ENCODE measurements at regions not wholly inside any gene's neighbourhood (a gene's known extent, or its start where the extent isn't known, plus 50 kb on each side); places are given as distances from the start of the nearest gene placed in this dataset.
"Not testable (repeated sequence)": the region's sequence is repeated elsewhere in the genome, so short reads cannot be mapped to it uniquely, and the experiment has no call there.

GRCh38 chr1:115522386-115522785 lies 119.4 kb upstream of the VANGL1 start (continued):
- no peak for TF ChIP-seq ZNF585B (tag by site-specific recombination; IDR thresholded peaks at IDR 0.05)
- TF ChIP-seq FEZF1 (tag by site-specific recombination; IDR thresholded peaks at IDR 0.05): no peak

- no peaks in the 10 kb centered on the region for H3K9me3 ChIP-seq (ENCODE audit: control insufficient read depth, insufficient read depth, low read depth, low read length)
- POLR2A ChIA-PET: no interaction called here
- no peak overlapping the region for H3K4me3 ChIP-seq (ENCODE audit: low read depth, low read length)
- no peaks in the 10 kb centered on the region for H3K4me1 ChIP-seq (ENCODE audit: control insufficient read depth, insufficient read depth, low read length)
- no peak for TF ChIP-seq CTCF (tag by site-specific recombination; IDR thresholded peaks at IDR 0.05)
- TF ChIP-seq ZBTB11 (tag by site-specific recombination; conservative IDR thresholded peaks at IDR 0.05; ENCODE audit: low read depth): no peak
- TF ChIP-seq ZNF510 (tag by site-specific recombination; IDR thresholded peaks at IDR 0.05; ENCODE audit: insufficient replicate concordance): no peak
- TF ChIP-seq ZNF555 (tag by site-specific recombination; conservative IDR thresholded peaks at IDR 0.05): no peak
- no peak for TF ChIP-seq ZNF398 (tag by site-specific recombination; IDR thresholded peaks at IDR 0.05)
- no peak for TF ChIP-seq SETDB1 (IDR thresholded peaks at IDR 0.05; ENCODE audit: insufficient read length, low read length)
- TF ChIP-seq ZNF354C (tag by site-specific recombination; IDR thresholded peaks at IDR 0.05; ENCODE audit: borderline replicate concordance, low read depth): no peak
- TF ChIP-seq ZNF391 (tag by site-specific recombination; IDR thresholded peaks at IDR 0.05; ENCODE audit: borderline replicate concordance, low read depth): no peak
- no peak for TF ChIP-seq SCRT1 (tag by site-specific recombination; IDR thresholded peaks at IDR 0.05; ENCODE audit: borderline replicate concordance)
- TF ChIP-seq ZNF514 (tag by site-specific recombination; IDR thresholded peaks at IDR 0.05): no peak
- no peak for TF ChIP-seq ZNF16 (tag by site-specific recombination; IDR thresholded peaks at IDR 0.05; ENCODE audit: low read depth)
- no peak for TF ChIP-seq ZFP69B (tag by site-specific recombination; IDR thresholded peaks at IDR 0.05)
- no peak for TF ChIP-seq ZBTB21 (tag by site-specific recombination; IDR thresholded peaks at IDR 0.05)
- no peak for TF ChIP-seq PRDM10 (tag by site-specific recombination; IDR thresholded peaks at IDR 0.05)
- TF ChIP-seq ZNF202 (tag by site-specific recombination; IDR thresholded peaks at IDR 0.05; ENCODE audit: borderline replicate concordance): no peak
- TF ChIP-seq ZNF768 (tag by site-specific recombination; IDR thresholded peaks at IDR 0.05): no peak
- TF ChIP-seq ZBTB26 (tag by site-specific recombination; optimal IDR thresholded peaks at IDR 0.05): no peak
- no peak for TF ChIP-seq ZNF473 (tag by site-specific recombination; IDR thresholded peaks at IDR 0.05)
- TF ChIP-seq KLF8 (tag by site-specific recombination; IDR thresholded peaks at IDR 0.05): no peak
- CTCF ChIA-PET: interaction anchor here (0.7 to 1.9 kb wide), 3 partner anchors 8 to 80 kb away, joined by 3 to 5 read pairs (median 3); no protein-coding TSS in a partner anchor
- H3K27ac ChIP-seq (ENCODE audit: extremely low read depth, low read depth, low read length): no peak overlapping the region
- H3K36me3 ChIP-seq (ENCODE audit: control insufficient read depth in 2 of 2, insufficient read depth in 1 of 2, low read length in 2 of 2): no peaks in the 10 kb centered on the region
These were observed 126.5 kb upstream of the VANGL1 start for GRCh38 chr1:115515270-115515669.

GRCh38 chr1:115510226-115510625 lies 131.5 kb upstream of the VANGL1 start:
- H3K36me3 ChIP-seq (ENCODE audit: control insufficient read depth in 2 of 2, insufficient read depth in 1 of 2, low read length in 2 of 2); H3K4me3 ChIP-seq (ENCODE audit: low read depth, low read length); CTCF ChIA-PET; H3K4me1 ChIP-seq (ENCODE audit: control insufficient read depth, insufficient read depth, low read length); H3K9me3 ChIP-seq (ENCODE audit: control insufficient read depth, insufficient read depth, low read depth, low read length); H3K27ac ChIP-seq (ENCODE audit: extremely low read depth, low read depth, low read length); POLR2A ChIA-PET: not testable (repeated sequence)
